Esophagus squamous epithelium (tissue), 5 donors: ENCODE measurements at regions not wholly inside any gene's neighbourhood (a gene's known extent, or its start where the extent isn't known, plus 50 kb on each side); places are given as distances from the start of the nearest gene placed in this dataset.

Source experiments
- DNase-seq: peaks from one replicate; lab custom pipeline; 2025; lab: John Stamatoyannopoulos, UW
- H3K27ac ChIP-seq, 4 donors: fragments of 200-600 bp; sonication (generic); one replicate each; pipeline ENCODE4 v1.5.1; 2016 to 2019; ENCODE audit warnings: mild to moderate bottlenecking in 1 of 4
- H3K27me3 ChIP-seq, 4 donors: fragments of 200-600 bp; sonication (generic); 1 replicate in 3 of 4; 2 replicates in 1 of 4; pipeline versions ENCODE4 v1.5.1 to v1.6.0; 2017 to 2021; ENCODE audit warnings: antibody characterized with exemption in 1 of 4
- H3K36me3 ChIP-seq, 3 donors: fragments of 200-600 bp; sonication (generic); one replicate each; pipeline ENCODE4 v1.5.1; 2016 to 2019
- H3K4me1 ChIP-seq, 3 donors: fragments of 200-600 bp; sonication (generic); one replicate each; pipeline ENCODE4 v1.5.1; 2017 to 2019
- H3K4me3 ChIP-seq, 4 donors: fragments of 200-600 bp; sonication (generic); 1 replicate in 3 of 4; 2 replicates in 1 of 4; pipeline ENCODE4 v1.5.1; 2016 to 2019; ENCODE audit warnings: mild to moderate bottlenecking in 2 of 4, moderate library complexity in 1 of 4
- H3K9me3 ChIP-seq, 3 donors: fragments of 200-600 bp; sonication (generic); one replicate each; pipeline ENCODE4 v1.5.1; 2016 to 2019
- POLR2A ChIP-seq, 4 donors: fragments of 450-650 bp; IDR thresholded peaks; one replicate each; pipeline ENCODE4 v1.6.1; 2017; ENCODE audit warnings: antibody characterized with exemption in 4 of 4, mild to moderate bottlenecking in 4 of 4, moderate library complexity in 3 of 4
- WGBS, 2 donors: methylation state at CpG; one replicate each; pipeline ENCODE4 v1.1.5; 2018; 5-methylcytosine and 5-hydroxymethylcytosine counted together
- intact Hi-C: fragments of 100-400 bp; cut with DNase I; formaldehyde crosslinking; loops from one replicate; pipeline ENCODE4 v1.15.0; 2022
- TF ChIP-seq, protein P1 (sequence below), 6 experiments: fragments of 450-650 bp in 4 of 6; fragments of 200-600 bp in 2 of 6; sonication (generic) in 2 of 6; IDR thresholded peaks; one replicate each; pipeline ENCODE4 v1.5.1; 2016 to 2019; ENCODE audit warnings: antibody characterized with exemption in 6 of 6, mild to moderate bottlenecking in 4 of 6, moderate library complexity in 4 of 6
- donor health status: DM: yes; HTN: yes; CAD: no.

DNA sequence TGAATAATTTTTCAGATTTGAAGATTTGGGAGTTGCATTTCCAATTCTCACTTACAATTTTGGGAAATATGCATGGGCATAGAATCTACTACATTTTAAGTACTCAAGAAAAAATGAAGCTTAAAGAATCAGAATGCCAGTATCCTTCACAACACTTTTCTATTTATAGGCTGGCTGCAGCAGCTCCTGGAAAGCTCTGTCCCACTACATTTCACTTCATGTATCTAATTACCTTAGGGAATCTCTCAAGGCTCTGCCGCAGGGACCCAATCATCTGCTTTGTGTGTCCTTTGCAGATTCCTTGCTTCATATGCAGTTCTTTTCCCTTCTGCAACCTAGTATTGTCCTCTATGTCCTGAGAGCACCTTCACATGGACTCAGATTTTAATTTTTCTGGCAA is 102.9 kb downstream of the NUP35 start:
- Histone ChIP-seq H3K27me3 (no peaks in the 10 kb centered on the region), H3K9me3 (no peaks in the 10 kb centered on the region), H3K27ac (no peak overlapping the region), H3K4me3 (no peak overlapping the region), H3K36me3 (no peaks in the 10 kb centered on the region), H3K4me1 (no peaks in the 10 kb centered on the region)
- TF ChIP-seq, protein P1, sequence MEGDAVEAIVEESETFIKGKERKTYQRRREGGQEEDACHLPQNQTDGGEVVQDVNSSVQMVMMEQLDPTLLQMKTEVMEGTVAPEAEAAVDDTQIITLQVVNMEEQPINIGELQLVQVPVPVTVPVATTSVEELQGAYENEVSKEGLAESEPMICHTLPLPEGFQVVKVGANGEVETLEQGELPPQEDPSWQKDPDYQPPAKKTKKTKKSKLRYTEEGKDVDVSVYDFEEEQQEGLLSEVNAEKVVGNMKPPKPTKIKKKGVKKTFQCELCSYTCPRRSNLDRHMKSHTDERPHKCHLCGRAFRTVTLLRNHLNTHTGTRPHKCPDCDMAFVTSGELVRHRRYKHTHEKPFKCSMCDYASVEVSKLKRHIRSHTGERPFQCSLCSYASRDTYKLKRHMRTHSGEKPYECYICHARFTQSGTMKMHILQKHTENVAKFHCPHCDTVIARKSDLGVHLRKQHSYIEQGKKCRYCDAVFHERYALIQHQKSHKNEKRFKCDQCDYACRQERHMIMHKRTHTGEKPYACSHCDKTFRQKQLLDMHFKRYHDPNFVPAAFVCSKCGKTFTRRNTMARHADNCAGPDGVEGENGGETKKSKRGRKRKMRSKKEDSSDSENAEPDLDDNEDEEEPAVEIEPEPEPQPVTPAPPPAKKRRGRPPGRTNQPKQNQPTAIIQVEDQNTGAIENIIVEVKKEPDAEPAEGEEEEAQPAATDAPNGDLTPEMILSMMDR (IDR thresholded peaks at IDR 0.05), result no peak
- TF ChIP-seq POLR2A (IDR thresholded peaks at IDR 0.05), result no peak
- DNase-seq, result no peak
- WGBS, 2 donors, result 64 to 88% methylated on average over 1 of the region's 1 CpG
- intact Hi-C loops, result no loop called here

DNA sequence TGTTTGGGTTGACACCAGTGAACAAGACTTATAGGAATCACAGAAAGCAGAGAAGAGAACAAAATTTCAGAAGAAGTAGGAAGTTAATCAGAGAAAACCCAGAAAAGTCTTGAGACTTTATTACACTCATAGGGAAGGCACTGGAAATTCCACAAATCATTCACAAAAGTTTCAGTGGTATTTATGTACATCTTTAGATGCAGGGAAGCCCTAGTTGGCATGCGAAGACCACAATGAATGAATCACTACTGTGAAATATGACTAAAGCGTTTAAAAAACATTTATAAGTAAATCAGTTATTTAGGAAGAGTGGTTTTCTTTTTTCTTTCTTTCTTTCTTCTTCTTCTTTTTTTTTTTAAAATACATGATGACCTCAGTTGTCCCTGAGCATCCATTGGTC is 105.1 kb downstream of the NUP35 start:
- Histone ChIP-seq H3K4me1 (no peaks in the 10 kb centered on the region), H3K27ac (no peak overlapping the region), H3K36me3 (no peaks in the 10 kb centered on the region), H3K9me3 (no peaks in the 10 kb centered on the region), H3K4me3 (no peak overlapping the region), H3K27me3 (no peaks in the 10 kb centered on the region)
- no peak for DNase-seq
- TF ChIP-seq, protein P1 (IDR thresholded peaks at IDR 0.05), result no peak
- no peak for TF ChIP-seq POLR2A (IDR thresholded peaks at IDR 0.05)
- intact Hi-C loops, result no loop called here
- WGBS, 2 donors, result 82 to 86% methylated on average over 2 of the region's 2 CpGs

DNA sequence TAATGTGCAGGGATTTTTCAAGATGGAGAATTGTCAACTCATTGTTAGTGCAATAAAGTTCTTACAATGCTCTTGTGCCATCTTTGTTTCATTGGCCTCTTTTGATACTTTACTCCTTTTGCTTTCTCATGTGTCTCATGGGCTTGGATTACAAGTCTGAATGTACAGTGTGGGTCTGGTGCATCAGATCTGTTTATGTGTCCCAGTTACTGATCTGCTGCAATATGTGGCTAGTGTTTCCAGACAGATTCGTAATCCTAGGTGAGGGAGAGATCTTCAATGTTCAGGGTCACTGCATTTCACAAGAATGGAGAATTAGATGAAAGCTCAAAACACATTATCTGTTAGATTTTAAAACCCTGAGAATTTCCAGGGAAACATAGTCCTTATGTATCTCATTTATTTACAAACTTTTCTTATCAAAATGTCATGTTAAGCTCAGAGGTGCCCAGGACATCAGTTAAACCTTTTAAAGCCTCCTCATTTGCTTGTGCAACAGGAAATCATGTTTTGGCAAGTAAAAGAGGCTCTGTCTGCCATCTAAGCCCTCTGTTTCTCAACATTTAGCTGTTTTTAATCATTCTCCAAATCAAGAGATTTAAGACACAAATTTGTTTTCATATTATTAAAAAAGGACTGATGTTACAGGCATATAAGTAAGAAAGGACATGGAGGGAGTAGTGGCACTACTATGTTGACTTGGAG is 108.1 kb downstream of the NUP35 start:
- 67 to 100% methylated on average over 1 of the region's 1 CpG for WGBS, 2 donors
- intact Hi-C loops, result no loop called here

DNA sequence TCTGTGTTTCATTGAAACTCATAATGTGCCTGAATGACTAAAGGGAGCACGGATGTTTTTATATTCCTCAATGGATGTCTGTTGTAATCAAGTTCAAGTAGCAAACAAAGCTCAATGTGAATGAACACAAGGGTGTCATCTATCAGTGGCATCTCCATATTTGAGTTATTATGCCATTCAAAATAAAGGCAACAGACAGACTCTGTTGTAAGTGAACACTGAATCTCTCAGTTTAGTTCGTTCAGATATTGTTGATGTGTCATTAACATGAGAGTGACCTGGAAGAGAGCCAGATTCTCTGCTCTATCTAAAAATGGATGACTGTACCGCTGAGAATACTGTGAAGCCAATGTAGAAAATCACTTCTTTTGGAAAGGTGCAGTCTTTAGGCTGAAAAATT is 118.7 kb downstream of the NUP35 start:
- TF ChIP-seq POLR2A (IDR thresholded peaks at IDR 0.05), result no peak
- TF ChIP-seq, protein P1 (IDR thresholded peaks at IDR 0.05), result no peak
- H3K9me3 ChIP-seq, result no peaks in the 10 kb centered on the region
- no peaks in the 10 kb centered on the region for H3K27me3 ChIP-seq
- no peak overlapping the region for H3K4me3 ChIP-seq
- peaks cover 0 to 7% (median 0%) of the 10 kb centered on the region in 3 donors for H3K4me1 ChIP-seq
- no peak overlapping the region for H3K27ac ChIP-seq
- no peak for DNase-seq
- intact Hi-C loops, result no loop called here
- H3K36me3 ChIP-seq, result no peaks in the 10 kb centered on the region
- WGBS, 2 donors, result 48 to 53% methylated on average over 3 of the region's 3 CpGs

More for the DNA sequence above, 108.1 kb downstream of the NUP35 start:
- H3K9me3 ChIP-seq, result no peaks in the 10 kb centered on the region
- TF ChIP-seq, protein P1 (IDR thresholded peaks at IDR 0.05), result no peak
- no peak for TF ChIP-seq POLR2A (IDR thresholded peaks at IDR 0.05)
- no peak overlapping the region for H3K4me3 ChIP-seq
- H3K4me1 ChIP-seq, result no peaks in the 10 kb centered on the region
- no peak overlapping the region for H3K27ac ChIP-seq
- no peak for DNase-seq
- no peaks in the 10 kb centered on the region for H3K27me3 ChIP-seq
- no peaks in the 10 kb centered on the region for H3K36me3 ChIP-seq

DNA sequence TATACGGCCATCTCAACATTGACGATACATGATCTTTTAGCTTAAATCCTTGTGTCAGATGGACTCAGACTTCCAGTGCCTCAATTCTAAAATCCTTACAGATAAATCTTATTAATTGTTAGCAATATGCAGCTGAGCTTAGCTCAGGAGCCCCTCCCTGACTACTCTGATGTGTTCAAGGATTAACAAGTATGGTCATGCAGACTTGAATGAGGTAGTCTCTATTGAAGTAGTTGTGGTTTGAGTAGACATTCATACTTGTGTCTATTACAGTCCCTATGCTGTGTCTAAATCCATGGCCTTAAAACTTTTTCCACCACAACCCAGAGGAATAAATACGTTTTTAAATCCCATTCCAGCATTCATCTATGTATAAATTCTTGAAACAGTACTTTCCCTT is 119.5 kb downstream of the NUP35 start:
- no peaks in the 10 kb centered on the region for H3K9me3 ChIP-seq
- intact Hi-C loops, result no loop called here
- no peak for DNase-seq
- H3K27ac ChIP-seq, result no peak overlapping the region
- TF ChIP-seq, protein P1 (IDR thresholded peaks at IDR 0.05), result no peak
- no peak for TF ChIP-seq POLR2A (IDR thresholded peaks at IDR 0.05)
- 59 to 66% methylated on average over 3 of the region's 3 CpGs for WGBS, 2 donors
- no peak overlapping the region for H3K4me3 ChIP-seq
- H3K4me1 ChIP-seq, result peaks cover 0 to 7% (median 0%) of the 10 kb centered on the region in 3 donors
- H3K27me3 ChIP-seq, result no peaks in the 10 kb centered on the region
- no peaks in the 10 kb centered on the region for H3K36me3 ChIP-seq
